IMR-90 (cell line): ENCODE measurements at regions not wholly inside any gene's neighbourhood (a gene's known extent, or its start where the extent isn't known, plus 50 kb on each side); places are given as distances from the start of the nearest gene placed in this dataset.

Experiments
- ATAC-seq: fragments of 200-7000 bp; cut with Tn5 transposase; 2 replicates; pipeline ENCODE4 v1.9.1; 2020; ENCODE audit warnings: low read depth, mild to moderate bottlenecking, moderate library complexity
- BruUV-seq: library from RNA; stranded (reverse); fragments of 400-500 nt; replicated peaks from 2 replicates; lab custom pipeline; 2021; lab: Mats Ljungman, UMichigan
- CTCF ChIA-PET: fragments of 300-600 bp; formaldehyde crosslinking; extraction: SDS; loops from one replicate; lab custom pipeline; 2021; ENCODE audit warnings: antibody characterized with exemption; lab: Yijun Ruan, JAX
- POLR2A ChIA-PET: fragments of 300-600 bp; sonication (Branson Sonifier 250); formaldehyde crosslinking; loops from one replicate; lab custom pipeline; 2022; ENCODE audit warnings: antibody characterized with exemption; ENCODE audit not compliant: unreplicated experiment; lab: Charles Lee
- DNase-seq: peaks from one replicate; pipeline ENCODE4 v3.0.0; 2013
- H2AFZ ChIP-seq: replicated peaks from 2 replicates; pipeline ENCODE3; 2013; ENCODE audit warnings: low read length, mild to moderate bottlenecking; ENCODE audit not compliant: poor library complexity
- H2AK5ac ChIP-seq: 2 replicates; pipeline ENCODE4 v1.6.1; 2013; ENCODE audit warnings: low read depth, low read length, inconsistent platforms
- H2AK9ac ChIP-seq: replicated peaks from 2 replicates; pipeline ENCODE3; 2013; ENCODE audit warnings: mild to moderate bottlenecking, low read depth, low read length, moderate library complexity; ENCODE audit not compliant: poor library complexity
- H2BK120ac ChIP-seq: 2 replicates; pipeline ENCODE4 v1.6.1; 2013; ENCODE audit warnings: low read depth, low read length, inconsistent platforms
- H2BK15ac ChIP-seq: 3 replicates; pipeline ENCODE4 v1.6.1; 2013; ENCODE audit warnings: low read depth, low read length, inconsistent platforms
- H2BK20ac ChIP-seq: 2 replicates; pipeline ENCODE4 v1.6.1; 2013; ENCODE audit warnings: low read depth, mild to moderate bottlenecking, inconsistent platforms, low read length, moderate library complexity
- H2BK5ac ChIP-seq: 2 replicates; pipeline ENCODE4 v1.6.1; 2013; ENCODE audit warnings: mild to moderate bottlenecking, low read depth, low read length, inconsistent platforms; ENCODE audit not compliant: poor library complexity, severe bottlenecking
- H3K14ac ChIP-seq: replicated peaks from 2 replicates; pipeline ENCODE4 v1.6.1; 2013; ENCODE audit warnings: low read depth, low read length, inconsistent platforms
- H3K18ac ChIP-seq: 2 replicates; pipeline ENCODE4 v1.6.1; 2013; ENCODE audit warnings: low read depth, low read length, control low read depth
- H3K23ac ChIP-seq: 2 replicates; pipeline ENCODE4 v1.6.1; 2013; ENCODE audit warnings: low read depth, low read length, inconsistent platforms
- H3K27ac ChIP-seq: 2 replicates; pipeline ENCODE4 v1.5.1; 2013; ENCODE audit warnings: mild to moderate bottlenecking, control low read depth, low read length; ENCODE audit not compliant: insufficient read depth
- H3K27me3 ChIP-seq: 2 replicates; pipeline ENCODE4 v1.6.1; 2013; ENCODE audit warnings: low read length; ENCODE audit not compliant: control insufficient read depth, insufficient read depth
- H3K36me3 ChIP-seq: 2 replicates; pipeline ENCODE4 v1.6.1; 2013; ENCODE audit warnings: low read length, mixed read lengths; ENCODE audit not compliant: control insufficient read depth, insufficient read depth
- H3K4ac ChIP-seq: 2 replicates; pipeline ENCODE4 v1.6.1; 2013; ENCODE audit warnings: low read depth, low read length, inconsistent platforms
- H3K4me1 ChIP-seq: 2 replicates; pipeline ENCODE4 v1.6.1; 2013; ENCODE audit warnings: low read length, mixed read lengths; ENCODE audit not compliant: control insufficient read depth, insufficient read depth
- H3K4me2 ChIP-seq: 2 replicates; pipeline ENCODE4 v1.6.1; 2013; ENCODE audit warnings: low read depth, mild to moderate bottlenecking, control low read depth, low read length, moderate library complexity
- H3K4me3 ChIP-seq: 2 replicates; pipeline ENCODE4 v1.5.1; 2013; ENCODE audit warnings: low read depth, mild to moderate bottlenecking, control low read depth, low read length, moderate library complexity; ENCODE audit not compliant: insufficient read depth
- H3K56ac ChIP-seq: 2 replicates; pipeline ENCODE4 v1.6.1; 2013; ENCODE audit warnings: low read length, inconsistent platforms; ENCODE audit not compliant: insufficient read depth; ENCODE audit errors: extremely low read depth
- H3K79me1 ChIP-seq, 2 experiments: 2 replicates each; pipeline ENCODE4 v1.6.1; 2013; ENCODE audit warnings: low read length in 2 of 2, inconsistent platforms in 1 of 2, low read depth in 1 of 2
- H3K9ac ChIP-seq: 2 replicates; pipeline ENCODE4 v1.6.1; 2013; ENCODE audit warnings: low read depth, low read length, control low read depth
- H3K9me1 ChIP-seq: 2 replicates; pipeline ENCODE4 v1.6.1; 2013; ENCODE audit warnings: low read length, inconsistent platforms; ENCODE audit not compliant: insufficient read depth
- H3K9me3 ChIP-seq: 2 replicates; pipeline ENCODE4 v1.6.1; 2013; ENCODE audit warnings: low read length; ENCODE audit not compliant: control insufficient read depth, insufficient read depth
- H4K20me1 ChIP-seq: 2 replicates; pipeline ENCODE4 v1.6.1; 2013; ENCODE audit warnings: low read length, inconsistent platforms; ENCODE audit not compliant: insufficient read depth
- H4K5ac ChIP-seq: 2 replicates; pipeline ENCODE4 v1.6.1; 2013; ENCODE audit warnings: mild to moderate bottlenecking, low read depth, low read length, control low read depth
- H4K8ac ChIP-seq, 2 experiments: 2 replicates each; pipeline ENCODE4 v1.6.1; 2013; ENCODE audit warnings: low read depth in 2 of 2, low read length in 2 of 2, control low read depth in 1 of 2, inconsistent platforms in 1 of 2
- H4K91ac ChIP-seq: 2 replicates; pipeline ENCODE4 v1.6.1; 2013; ENCODE audit warnings: low read depth, low read length, inconsistent platforms; ENCODE audit not compliant: insufficient read depth
- CHD1 ChIP-seq: IDR thresholded peaks from 2 replicates; pipeline ENCODE4 v1.6.1; 2012; ENCODE audit warnings: low read depth, low read length, improper control_type of control experiment
- FOS ChIP-seq: fragments of 150-350 bp; IDR thresholded peaks from 2 replicates; pipeline ENCODE4 v1.6.1; 2016; ENCODE audit warnings: low read depth, low read length
- MAZ ChIP-seq: IDR thresholded peaks from 2 replicates; pipeline ENCODE4 v1.6.1; 2012; ENCODE audit warnings: low read depth, mild to moderate bottlenecking, low read length, improper control_type of control experiment, moderate library complexity, borderline replicate concordance
- RFX5 ChIP-seq: IDR thresholded peaks from 2 replicates; pipeline ENCODE4 v1.8.0; 2012; ENCODE audit warnings: low read depth, mild to moderate bottlenecking, low read length, moderate library complexity
- SMC3 ChIP-seq: fragments of 150-350 bp; IDR thresholded peaks from 2 replicates; pipeline ENCODE4 v1.6.1; 2016; ENCODE audit warnings: low read depth, mild to moderate bottlenecking, antibody characterized with exemption, low read length, moderate library complexity
- WGBS, 2 experiments: methylation state at CpG; one replicate each; pipeline versions ENCODE4 v1.1.5 to v1.1.7; 2013; ENCODE audit warnings: missing lambda C conversion rate in 2 of 2; ENCODE audit not compliant: insufficient read length in 1 of 2; ENCODE audit errors: extremely low coverage in 2 of 2; 5-methylcytosine and 5-hydroxymethylcytosine counted together
- dilution Hi-C: fragments of 300-500 bp; cut with HindIII; formaldehyde crosslinking; loops from one replicate; pipeline ENCODE4 v1.14.3; 2018; ENCODE audit warnings: low sequenced_read_pairs; ENCODE audit not compliant: unreplicated experiment
- in situ Hi-C: fragments of 300-500 bp; cut with MboI; formaldehyde crosslinking; loops from 3 replicates; pipeline ENCODE4 v1.14.3; 2019; ENCODE audit warnings: low sequenced_read_pairs, inconsistent platforms, mixed read lengths
- intact Hi-C: fragments of 100-400 bp; cut with micrococcal nuclease; formaldehyde crosslinking; loops from 2 replicates; pipeline ENCODE4 v1.10.0; 2022

GRCh38 chr1:208743361-208743760 lies 499.2 kb upstream of the PLXNA2 start:
- Histone ChIP-seq H2AFZ (no peak overlapping the region), H2AK5ac (no peak overlapping the region), H3K4me1 (no peaks in the 10 kb centered on the region), H3K23ac (no peak overlapping the region), H3K4ac (no peak overlapping the region), H3K56ac (no peak overlapping the region), H3K27ac (no peak overlapping the region), H3K79me1 (no peaks in the 10 kb centered on the region), H3K14ac (no peak overlapping the region), H4K5ac (no peak overlapping the region), H3K9me3 (peaks cover 5% of the 10 kb centered on the region; the same call in 1 of the 2 replicates), H3K4me3 (no peak overlapping the region), H4K8ac (no peak overlapping the region), H3K9me1 (no peaks in the 10 kb centered on the region), H3K4me2 (no peak overlapping the region), H4K20me1 (no peaks in the 10 kb centered on the region), H3K9ac (no peak overlapping the region), H2BK20ac (no peak overlapping the region), H2BK15ac (no peak overlapping the region), H3K27me3 (no peaks in the 10 kb centered on the region), H4K91ac (no peak overlapping the region), H2BK120ac (no peak overlapping the region), H3K36me3 (no peaks in the 10 kb centered on the region), H2AK9ac (no peak overlapping the region), H2BK5ac (no peak overlapping the region), H3K18ac (no peak overlapping the region)
- BruUV-seq: no TSS peak
- CTCF ChIA-PET: no interaction called here
- intact Hi-C loops (no loop called here), dilution Hi-C loops (no loop called here), in situ Hi-C loops (no loop called here)
- no peak for TF ChIP-seq FOS
- no peak for TF ChIP-seq RFX5
- TF ChIP-seq CHD1: no peak
- no peak for TF ChIP-seq SMC3
- no peak for TF ChIP-seq MAZ
- POLR2A ChIA-PET: no interaction called here
- DNase-seq (no peak), ATAC-seq (no peak)
- no CpG with 5 or more reads among the region's 5 CpGs for WGBS, 2 experiments
